ENCODE measurements at regions not wholly inside any gene's neighbourhood (a gene's known extent, or its start where the extent isn't known, plus 50 kb on each side); places are given as distances from the start of the nearest gene placed in this dataset.
"Not testable (repeated sequence)": the region's sequence is repeated elsewhere in the genome, so short reads cannot be mapped to it uniquely, and the experiment has no call there.

DNA sequence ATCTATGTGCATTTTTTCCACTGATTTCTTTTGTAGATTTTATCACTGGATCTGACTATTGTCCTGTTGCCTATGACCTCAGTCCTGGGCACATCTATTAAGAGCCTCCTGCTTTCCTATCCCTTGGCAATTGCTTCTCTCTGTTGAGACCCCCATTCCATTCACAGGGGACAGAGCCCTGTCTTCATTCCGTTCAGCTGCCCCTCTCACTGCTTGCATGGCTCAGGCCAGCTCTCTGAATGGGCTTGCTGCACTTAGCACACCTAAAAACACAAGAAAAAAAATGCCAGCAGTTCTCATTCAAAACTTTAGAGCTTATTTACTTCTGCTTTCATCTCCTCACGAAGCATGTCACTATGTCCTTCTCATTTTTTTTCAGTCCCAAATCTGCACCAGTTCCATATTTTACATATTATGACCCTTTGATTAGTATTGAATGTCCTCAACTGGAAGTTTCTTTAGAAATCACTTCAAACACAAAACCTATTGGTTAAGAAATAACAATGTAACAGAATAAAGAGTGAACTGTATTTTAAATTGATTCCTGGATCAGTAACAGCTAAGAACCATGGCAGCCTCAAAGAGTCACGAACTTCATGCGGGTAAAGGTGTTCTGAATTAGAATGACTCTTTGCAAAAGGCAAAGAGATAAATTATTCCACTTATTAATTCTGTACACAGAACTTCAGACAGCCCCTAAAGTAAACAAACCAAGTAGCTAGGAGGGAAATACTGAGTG is 616.5 kb downstream of the C6orf118 start:
- DNase-seq, result no peak

DNA sequence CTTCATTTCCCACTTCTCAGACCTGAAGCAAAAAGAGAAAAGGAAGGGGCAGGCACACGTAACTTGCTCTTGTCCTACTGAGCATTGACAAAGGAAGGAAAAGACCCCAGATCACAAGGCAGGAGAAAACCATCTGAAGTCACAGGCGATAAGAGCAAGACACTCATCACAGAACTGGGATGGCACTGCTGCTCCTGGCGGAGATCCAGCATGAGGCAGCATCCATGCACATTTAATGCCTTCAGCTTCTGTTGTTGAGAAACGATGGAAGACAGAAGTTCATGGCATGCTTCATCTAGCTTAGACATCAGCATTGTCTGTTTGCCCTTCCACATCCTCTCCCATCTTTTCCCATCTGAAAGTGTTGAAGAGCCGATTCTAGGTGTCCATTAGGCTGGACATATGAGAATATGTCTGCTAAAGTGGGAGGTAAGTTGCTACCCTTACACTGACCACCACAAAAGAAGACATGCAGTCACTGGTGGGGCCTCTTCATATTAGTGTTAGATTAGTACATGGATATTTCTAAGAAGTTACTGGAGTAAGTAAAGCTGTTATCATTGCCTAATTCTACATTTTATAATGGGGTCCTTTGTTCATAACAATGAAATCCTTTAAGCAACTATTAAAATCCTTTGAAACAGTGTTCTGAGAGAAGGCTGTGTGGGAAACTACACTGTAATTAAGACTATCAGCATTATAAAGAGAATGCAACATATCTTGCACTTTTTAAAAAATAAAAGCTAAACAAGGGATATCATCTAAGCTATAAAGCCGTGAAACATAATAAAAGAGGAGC is 618.5 kb downstream of the C6orf118 start:
- DNase-seq, result no peak

DNA sequence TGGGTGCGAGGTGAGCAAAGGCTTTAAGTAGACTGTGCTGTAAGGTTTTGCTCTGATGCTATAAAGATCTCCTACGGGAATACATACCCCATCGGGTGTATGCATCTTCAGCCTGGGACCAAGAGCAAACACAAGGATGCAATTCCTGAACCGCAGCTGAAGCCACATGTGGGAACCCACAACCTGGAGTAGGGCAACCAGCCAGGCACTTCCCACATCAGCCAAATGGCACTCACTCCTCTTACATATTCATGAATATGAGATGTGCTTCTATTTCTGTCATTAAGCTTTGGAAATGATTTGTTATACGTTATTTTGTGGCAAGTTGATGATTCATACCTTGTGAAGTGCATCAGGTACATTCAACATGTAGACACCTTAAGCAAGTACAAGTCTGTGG is 619.2 kb downstream of the C6orf118 start:
- no peak for DNase-seq

DNA sequence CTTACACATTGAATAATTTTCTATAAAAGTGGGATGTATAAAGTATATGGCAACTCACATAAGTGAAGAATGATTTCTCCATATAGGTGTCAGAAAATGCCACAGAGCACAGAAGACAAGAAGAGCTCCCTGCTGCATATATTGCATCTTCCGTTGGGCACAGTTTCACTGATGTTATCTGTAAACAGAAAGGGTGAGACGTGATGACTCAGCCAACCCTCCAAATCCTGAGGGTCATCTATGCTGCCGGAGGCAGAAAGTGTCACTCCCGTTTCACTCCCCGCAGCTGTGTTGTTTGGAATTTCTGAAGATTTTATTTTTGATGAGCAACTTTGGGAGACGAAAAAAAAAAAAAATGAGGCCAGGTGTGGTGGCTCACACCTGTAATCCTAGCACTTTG is 644.1 kb downstream of the C6orf118 start:
- DNase-seq, result no peak

DNA sequence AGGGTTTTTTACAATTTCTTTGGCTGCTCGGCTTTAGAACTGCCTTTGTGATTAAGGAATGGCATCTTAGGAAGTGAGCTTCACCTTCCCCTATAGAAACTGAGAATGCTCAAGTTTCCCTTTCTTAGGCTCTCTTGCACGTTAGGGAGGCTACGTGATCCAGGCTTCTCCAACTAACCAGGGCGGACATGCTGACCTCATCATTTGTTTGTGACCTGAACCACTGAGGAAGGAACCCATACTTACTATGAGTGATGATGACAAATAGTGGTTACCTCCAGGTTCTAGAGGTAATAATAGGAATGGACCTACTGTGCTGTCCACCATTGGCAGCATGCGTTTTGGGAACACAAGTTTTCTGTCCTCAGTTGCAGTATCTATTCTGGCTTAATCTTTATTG is 645.8 kb downstream of the C6orf118 start:
- DNase-seq, result no peak

DNA sequence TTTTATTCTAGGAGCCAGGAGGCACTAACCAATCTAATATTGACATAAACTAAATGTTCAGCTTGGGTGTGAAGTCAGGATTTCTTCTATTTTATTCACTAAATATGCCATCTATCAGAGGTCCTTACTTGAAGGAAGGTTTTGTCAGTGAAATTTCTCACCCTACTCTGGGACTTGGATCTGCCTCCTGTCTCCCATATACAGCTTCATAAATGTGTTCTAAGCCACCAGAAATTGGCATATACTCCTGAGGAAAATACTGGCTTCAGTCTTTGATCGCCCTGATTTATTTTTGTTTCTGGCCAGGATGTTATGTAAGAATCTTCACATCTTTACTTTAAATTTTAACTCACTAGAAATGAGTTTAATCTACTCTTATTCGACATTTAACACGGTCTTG is 647.7 kb downstream of the C6orf118 start:
- DNase-seq, result no peak

DNA sequence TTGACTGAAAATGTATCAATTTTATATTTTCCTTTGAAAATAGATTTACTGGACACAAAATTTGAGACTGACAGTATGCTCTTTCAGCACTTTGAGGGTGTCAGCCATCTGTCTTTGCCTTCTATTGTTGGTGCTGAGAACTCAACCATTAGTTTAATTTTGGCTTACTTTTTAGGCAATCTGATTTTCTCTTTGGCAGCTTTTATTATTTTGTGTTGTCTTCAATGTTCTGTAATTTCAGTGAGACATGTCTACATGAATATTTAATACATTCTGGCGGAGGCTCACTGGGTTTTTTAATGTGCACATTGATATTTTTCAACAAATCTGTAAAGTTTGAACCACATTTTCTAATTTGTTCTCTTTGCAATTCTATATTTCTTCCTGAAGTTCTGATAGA is 648.6 kb downstream of the C6orf118 start:
- no peak for DNase-seq

DNA sequence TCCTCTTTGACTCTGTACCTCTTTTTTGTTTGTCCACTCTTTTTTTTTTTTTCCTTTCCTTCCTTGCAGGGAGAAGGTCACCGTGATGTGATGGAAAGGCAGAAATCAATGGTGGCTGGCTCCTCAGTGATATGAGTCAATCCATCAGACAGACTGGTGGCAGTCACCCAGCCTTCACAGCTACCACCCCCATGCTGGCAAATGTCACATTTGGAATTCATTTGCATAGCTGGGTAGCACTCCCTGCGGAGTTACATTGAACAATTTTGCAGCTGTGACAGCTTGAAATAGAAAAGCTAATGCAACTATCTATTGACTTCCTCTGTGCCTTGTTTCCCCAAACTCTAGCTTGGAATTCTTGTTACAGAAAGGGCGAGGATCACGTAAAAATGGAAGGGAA is 668.4 kb downstream of the C6orf118 start:
- DNase-seq, result no peak

DNA sequence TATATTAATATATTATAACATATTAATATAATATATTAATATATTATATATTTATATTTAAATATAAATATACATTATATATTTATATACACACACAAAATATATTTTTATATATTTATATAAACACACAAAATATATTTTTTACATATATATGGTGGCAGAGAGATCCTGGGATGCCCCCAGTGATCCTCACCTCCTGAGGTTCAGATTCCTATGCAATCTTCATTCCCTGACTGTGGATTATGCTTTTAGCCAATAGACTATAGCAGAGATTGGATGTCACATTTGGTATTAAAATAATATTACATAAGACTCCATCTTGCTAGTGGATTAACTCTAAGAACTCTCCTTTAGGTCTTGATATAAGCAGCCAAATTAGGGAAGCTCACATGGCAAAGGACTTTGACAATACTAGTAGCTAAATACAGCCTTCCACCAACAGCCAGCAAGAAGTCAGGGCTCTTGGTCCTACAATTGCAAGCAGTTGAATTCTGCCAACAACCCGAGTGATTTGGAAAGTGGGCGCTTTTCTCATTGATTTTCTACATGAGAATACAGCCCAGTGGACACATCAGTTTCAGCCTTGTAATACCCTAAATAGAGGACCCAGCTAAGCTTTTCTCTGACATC is 681.0 kb downstream of the C6orf118 start:
- no peak for DNase-seq

DNA sequence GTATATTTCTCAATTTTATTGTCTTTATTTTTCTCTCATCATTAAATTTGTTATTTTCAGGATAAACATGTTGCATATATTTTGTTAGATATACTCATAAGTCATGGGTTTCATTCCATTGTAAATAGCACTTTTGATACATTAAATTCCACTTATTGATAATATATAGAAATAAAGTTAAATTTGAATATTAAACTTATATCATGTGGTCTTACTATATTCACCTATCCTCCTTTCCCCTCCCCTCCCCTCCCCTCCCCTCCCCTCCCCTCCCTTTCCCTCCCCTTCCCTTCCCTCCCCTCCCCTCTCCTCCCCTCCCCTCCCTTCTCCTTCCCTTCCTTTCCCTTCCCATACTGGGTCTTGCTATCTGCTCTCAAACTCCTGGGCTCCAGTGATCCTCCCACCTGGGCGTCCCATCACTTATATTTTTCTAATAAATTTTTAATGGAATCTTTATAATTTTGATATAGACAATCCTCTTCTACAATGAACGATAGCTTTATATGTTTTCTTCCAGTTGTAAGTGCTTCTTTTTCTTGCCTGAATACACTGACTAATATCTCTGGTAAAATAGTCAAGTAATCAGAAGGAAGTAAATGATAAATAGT is 692.4 kb downstream of the C6orf118 start:
- no peak for DNase-seq

DNA sequence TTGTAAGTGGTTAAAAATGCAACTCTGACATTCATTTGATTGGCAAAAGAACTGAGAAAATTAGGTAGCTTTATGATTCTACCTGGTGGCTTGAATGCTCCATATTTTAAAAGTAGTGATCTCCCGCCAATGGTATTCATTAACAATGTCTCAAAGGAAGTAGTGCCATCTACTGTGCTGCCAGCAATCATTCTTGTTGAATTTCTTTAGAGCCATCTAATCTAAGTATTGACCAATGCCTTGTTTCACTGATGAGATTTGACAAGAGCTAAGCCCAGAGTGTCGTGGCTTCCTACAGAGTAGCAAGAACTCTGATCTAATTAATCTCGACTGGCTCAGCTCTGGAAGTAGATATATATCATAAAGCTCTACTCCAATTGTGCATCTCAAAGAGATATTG is 696.7 kb downstream of the C6orf118 start:
- no peak for DNase-seq

DNA sequence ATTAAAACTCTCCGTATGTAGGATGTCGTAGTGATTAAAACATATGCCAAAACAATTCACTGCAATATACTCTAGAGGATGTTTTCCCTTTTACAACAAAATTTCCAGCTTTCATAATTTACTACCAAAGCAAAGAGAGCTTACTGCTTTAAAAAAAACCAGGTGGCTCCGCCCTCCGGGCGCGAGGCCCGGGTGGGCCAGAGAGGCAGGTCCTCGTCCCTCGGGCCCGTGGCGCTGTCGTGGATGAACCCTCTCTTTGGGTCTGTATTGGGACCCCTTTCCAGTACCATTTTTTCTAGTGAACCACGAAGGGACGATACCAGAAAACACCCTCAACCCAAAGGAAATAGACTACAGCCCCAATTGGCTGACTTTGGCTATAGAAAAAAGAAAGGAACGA is 698.5 kb downstream of the C6orf118 start:
- DNase-seq, result not testable (repeated sequence)

DNA sequence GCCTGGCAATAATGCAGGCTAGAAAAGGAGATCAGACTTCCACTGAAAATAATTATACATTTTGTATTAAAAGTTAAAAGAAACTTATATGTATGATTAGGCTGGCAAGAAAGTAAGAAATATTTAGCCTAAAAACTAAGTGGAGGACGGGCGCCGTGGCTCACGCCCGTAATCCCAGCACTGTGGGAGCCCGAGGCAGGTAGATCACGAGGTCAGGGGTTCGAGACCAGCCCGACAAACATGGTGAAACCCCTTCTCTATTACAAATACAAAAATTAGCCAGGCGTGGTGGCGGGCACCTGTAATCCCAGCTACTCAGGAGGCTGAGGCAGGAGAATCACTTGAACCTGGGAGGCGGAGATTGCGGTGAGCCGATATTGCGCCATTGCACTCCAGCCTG is 707.0 kb downstream of the C6orf118 start:
- not testable (repeated sequence) for DNase-seq

DNA sequence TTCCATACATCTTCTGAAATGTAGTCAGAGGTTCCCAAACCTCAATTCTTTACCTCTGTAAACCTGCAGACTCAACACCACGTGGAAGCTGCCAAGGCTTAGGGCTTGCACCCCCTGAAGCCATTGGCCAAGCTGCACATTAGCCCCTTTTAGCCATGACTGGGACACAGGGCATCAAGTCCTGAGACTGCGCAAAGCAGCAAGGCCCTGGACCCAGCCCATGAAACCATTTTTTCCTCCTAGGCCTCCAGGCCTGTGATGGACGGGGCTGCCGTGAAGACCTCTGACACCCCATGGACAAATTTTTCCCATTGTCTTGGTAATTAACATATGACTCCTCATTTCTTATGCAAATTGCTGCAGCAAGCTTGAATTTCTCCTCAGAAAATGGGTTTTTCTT is 727.8 kb downstream of the C6orf118 start:
- no peak for DNase-seq

DNA sequence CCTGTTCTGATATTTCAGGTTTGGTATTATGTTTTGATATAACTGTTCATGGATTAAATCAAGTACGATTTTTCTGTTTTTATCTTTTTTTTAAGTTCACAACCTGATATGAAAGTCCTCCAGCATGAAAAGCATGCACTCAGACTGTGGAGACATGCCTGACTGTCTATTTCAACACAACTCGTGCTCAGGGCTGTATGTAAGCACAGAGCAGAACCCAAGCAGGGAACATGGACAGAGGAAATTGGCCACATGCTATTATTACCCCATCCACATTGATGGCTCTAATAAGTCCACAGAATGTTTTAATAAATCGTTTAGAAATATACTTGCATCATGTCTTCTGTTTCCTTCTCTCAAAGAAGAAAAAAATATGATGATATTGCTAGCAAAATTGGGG is 730.4 kb downstream of the C6orf118 start:
- DNase-seq, result no peak

DNA sequence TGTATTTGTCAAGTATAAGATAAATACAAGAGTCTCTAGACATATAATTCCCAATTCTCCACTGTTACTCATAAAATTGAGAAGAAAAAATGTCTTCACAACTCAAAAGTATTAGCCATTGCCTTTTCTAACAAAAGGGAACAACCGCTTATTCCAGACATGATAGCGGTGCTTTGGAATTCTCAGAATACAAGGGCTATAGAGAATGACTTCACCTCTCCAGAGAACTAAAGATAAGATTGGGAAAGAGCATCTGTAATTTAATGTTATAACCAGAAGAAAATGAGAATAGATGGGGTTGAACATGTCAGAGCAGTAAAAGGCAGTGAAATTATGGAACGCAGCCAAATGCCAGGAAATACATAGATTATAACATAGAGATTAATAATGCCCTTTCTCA is 730.8 kb downstream of the C6orf118 start:
- DNase-seq, result no peak

DNA sequence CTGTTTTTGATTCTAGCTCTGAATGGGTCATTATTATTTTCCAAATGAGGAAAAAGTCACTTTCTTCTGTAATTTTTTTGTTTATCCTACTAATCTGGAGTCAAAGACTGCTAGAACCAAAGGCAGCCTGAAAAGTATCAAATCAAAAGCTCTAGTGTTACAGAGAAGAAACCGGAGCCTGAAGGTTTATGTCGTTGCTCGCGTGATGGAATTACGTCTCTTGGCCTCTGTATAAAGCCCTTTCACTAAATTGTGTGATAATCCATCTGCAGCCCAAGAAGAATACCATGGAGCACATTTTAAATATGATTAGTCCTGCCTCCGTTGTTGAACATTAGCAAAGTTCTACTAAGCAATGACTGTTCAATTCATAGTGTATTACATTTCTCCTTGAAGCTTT is 738.6 kb downstream of the C6orf118 start:
- DNase-seq, result no peak

DNA sequence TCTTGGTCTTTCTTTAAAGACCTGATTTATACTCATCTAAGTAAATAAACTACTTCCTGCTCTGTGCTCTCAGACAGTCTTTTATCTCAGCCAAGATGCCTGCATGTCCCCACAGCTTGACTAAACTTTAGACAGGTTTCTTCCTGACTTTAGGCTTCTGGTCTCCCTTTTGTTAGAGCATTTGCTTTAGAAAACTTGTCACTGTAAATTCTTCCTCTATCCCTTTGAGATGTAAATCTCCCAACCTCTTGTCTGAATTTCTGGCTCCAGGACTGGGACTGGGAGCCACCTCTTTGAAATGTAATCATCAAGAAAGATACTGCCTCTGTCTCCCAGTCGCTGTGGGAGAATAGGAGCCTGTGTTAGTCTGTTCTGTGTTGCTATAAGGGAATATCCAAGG is 739.9 kb downstream of the C6orf118 start:
- DNase-seq, result no peak

DNA sequence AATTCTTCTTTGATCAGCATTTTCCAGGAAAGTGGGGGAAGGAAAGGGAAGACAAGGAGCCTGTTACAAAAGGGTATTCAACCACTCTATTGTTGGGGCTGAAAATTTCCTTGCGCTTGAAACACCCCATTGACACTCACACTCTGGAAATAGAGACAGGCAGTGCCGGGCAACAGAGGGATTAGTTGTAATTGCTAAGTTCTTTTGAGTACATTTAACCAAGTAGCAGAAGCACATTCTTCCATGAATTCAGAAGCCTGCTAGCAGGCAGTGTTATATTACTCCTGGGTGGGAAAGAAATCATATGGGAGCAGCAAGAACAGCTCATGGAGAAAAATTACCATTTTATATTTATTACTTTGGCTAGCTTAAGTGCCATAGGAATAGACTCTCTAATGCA is 745.5 kb downstream of the C6orf118 start:
- no peak for DNase-seq

DNA sequence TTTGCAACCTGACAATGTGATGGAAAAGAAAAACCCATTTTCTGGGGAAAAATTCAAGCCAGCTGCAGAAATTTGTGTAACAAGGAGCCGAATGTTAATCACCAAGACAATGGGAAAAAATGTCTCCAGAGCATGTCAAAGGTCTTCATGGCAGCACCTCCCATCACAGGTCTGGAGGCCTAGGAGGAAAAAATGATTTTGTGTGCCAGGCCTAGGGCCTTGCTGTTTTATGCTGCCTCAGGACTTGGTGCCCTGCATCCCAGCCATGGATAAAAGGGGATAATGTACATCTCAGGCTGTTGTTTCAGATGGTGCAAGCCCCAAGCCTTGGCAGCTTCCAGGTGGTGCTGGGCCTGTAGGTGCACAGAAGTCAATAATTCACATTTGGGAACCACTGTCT is 747.7 kb downstream of the C6orf118 start:
- no peak for DNase-seq

DNA sequence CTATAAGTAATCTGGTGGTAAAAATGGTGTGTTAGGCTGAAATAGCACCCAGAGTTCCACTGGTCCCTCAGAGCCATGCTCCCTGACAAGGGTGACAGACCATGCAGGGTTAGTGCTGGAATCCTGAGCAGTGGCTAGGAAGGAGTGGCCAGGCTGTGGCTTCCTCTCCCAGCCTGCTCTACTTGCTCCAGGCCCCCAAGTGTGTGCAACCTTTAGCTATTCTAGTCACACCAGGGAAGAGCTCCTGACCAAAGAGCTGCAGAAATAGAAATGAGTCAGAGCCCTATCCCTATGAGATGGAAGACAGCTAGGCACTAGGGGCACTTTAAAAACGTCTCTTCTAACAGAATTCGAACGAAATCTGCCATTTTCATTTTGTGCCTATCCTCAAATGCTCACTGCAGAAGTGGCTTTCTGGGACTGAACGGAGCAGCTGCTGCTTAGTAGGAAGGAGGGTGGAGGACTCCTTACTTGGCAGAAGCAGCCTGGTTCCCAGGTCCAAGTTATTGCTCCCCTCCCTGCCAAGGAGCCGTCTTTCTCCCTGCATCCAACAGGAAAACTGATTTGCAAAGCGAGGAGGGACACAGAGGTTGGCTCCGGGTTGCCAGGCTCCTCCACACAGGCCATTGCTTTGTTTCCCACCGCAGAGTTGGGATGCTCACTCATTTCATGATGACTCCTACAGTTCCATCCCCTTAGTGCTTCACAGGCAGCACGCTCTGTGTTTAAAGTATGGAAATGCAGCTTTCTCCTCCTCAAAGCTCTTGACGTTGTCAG is 754.5 kb downstream of the C6orf118 start:
- DNase-seq, result no peak

DNA sequence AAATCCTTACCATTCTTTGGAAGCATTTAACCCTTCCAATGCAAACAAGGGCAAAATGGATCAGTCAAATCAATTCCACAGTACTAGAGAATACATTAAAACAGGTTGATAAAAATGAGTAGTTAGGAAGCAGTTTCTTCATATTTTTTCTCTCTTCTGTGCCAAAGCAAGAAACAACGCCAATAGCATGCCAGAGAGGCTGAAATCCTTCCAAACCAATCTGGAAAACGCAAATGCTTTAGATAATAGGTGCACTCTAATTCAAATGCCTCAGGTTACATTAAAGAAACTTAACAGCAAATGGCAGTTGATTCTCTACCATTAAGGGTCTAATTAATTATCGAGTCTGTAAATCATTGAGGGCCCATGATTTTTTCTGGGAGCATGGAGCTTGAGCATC is 755.2 kb downstream of the C6orf118 start:
- no peak for DNase-seq

DNA sequence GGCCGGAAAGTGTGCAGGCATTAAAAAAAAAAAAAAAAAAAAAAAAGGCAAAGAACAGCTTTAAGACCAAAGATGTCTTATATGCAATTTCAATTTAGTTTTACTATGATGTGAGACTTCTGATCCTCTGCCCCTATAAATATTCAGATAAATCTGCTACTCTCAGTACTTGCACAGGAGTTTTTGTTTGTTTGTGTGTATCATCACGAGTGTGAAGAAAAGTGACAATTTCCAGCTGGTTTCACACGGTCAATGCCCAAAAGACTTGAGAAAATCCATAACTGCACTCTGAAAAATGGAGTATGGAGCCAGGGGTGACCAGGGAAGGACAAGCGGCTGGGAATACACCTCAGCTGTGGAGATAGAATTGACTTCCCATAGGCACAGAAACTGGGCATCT is 757.7 kb downstream of the C6orf118 start:
- DNase-seq, result no peak

Data from fibroblast of skin of right biceps (primary cell).